GM23248 (cell line): ENCODE measurements at regions not wholly inside any gene's neighbourhood (a gene's known extent, or its start where the extent isn't known, plus 50 kb on each side); places are given as distances from the start of the nearest gene placed in this dataset.
A peak's percentile ranks its signal among the peaks of the same experiment; 100 is the strongest.

Source experiments
- DNase-seq: peaks from one replicate; pipeline ENCODE4 v3.0.0-alpha.2; 2015
- H2AFZ ChIP-seq: fragments of 200-600 bp; sonication (generic); 2 replicates; pipeline ENCODE4 v1.6.1; 2016; ENCODE audit warnings: antibody characterized with exemption
- H3F3A ChIP-seq: fragments of 200-600 bp; sonication (generic); 2 replicates; pipeline ENCODE4 v1.6.1; 2016; ENCODE audit warnings: mild to moderate bottlenecking, antibody characterized with exemption, mixed run types; ENCODE audit not compliant: insufficient read depth
- H3K27ac ChIP-seq: fragments of 200-600 bp; sonication (generic); 2 replicates; pipeline ENCODE4 v1.5.1; 2016; ENCODE audit warnings: mild to moderate bottlenecking
- H3K27me3 ChIP-seq: fragments of 200-600 bp; sonication (generic); replicated peaks from 2 replicates; pipeline ENCODE4 v1.6.1; 2016; ENCODE audit warnings: mild to moderate bottlenecking; ENCODE audit not compliant: insufficient read depth
- H3K36me3 ChIP-seq: fragments of 200-600 bp; sonication (generic); 2 replicates; pipeline ENCODE4 v1.6.1; 2016; ENCODE audit warnings: low read depth, mild to moderate bottlenecking
- H3K4me1 ChIP-seq: fragments of 200-600 bp; sonication (generic); 2 replicates; pipeline ENCODE4 v1.6.1; 2016; ENCODE audit warnings: mild to moderate bottlenecking; ENCODE audit not compliant: insufficient read depth
- H3K4me2 ChIP-seq: fragments of 200-600 bp; sonication (generic); one replicate; pipeline ENCODE4 v1.6.1; 2016; ENCODE audit warnings: mild to moderate bottlenecking; ENCODE audit not compliant: unreplicated experiment
- H3K4me3 ChIP-seq: fragments of 200-600 bp; sonication (generic); 2 replicates; pipeline ENCODE4 v1.5.1; 2016; ENCODE audit warnings: mild to moderate bottlenecking
- H3K79me2 ChIP-seq: fragments of 200-600 bp; sonication (generic); 2 replicates; pipeline ENCODE4 v1.6.1; 2016; ENCODE audit warnings: mild to moderate bottlenecking; ENCODE audit not compliant: insufficient read depth
- H3K9ac ChIP-seq: fragments of 200-600 bp; sonication (generic); 2 replicates; pipeline ENCODE4 v1.6.1; 2016; ENCODE audit warnings: mild to moderate bottlenecking
- H3K9me2 ChIP-seq: fragments of 200-600 bp; sonication (generic); 2 replicates; pipeline ENCODE4 v1.6.1; 2016; ENCODE audit warnings: mixed run types, mild to moderate bottlenecking, moderate library complexity; ENCODE audit not compliant: insufficient read depth
- H3K9me3 ChIP-seq: fragments of 200-600 bp; sonication (generic); one replicate; pipeline ENCODE4 v1.6.1; 2017; ENCODE audit warnings: low read depth
- H4K20me1 ChIP-seq: fragments of 200-600 bp; sonication (generic); 2 replicates; pipeline ENCODE4 v1.6.0; 2016; ENCODE audit not compliant: insufficient read depth
- EZH2 ChIP-seq: fragments of 200-600 bp; sonication (generic); IDR thresholded peaks from 2 replicates; pipeline ENCODE4 v1.6.1; 2018; ENCODE audit warnings: antibody characterized with exemption, mild to moderate bottlenecking; ENCODE audit not compliant: insufficient read depth, poor library complexity, severe bottlenecking
- EZH2phosphoT487 ChIP-seq: fragments of 200-600 bp; sonication (generic); IDR thresholded peaks from 2 replicates; pipeline ENCODE4 v1.6.1; 2018; ENCODE audit warnings: antibody characterized with exemption, moderate library complexity, mild to moderate bottlenecking, low read depth; ENCODE audit not compliant: insufficient read depth
- WGBS, 2 experiments: methylation state at CpG; one replicate each; pipeline ENCODE4 v1.1.6; 2015 to 2017; ENCODE audit warnings: low lambda C conversion rate in 2 of 2, low coverage in 1 of 2; ENCODE audit errors: missing lambda C conversion rate in 2 of 2; 5-methylcytosine and 5-hydroxymethylcytosine counted together
- in situ Hi-C: fragments of 300-500 bp; cut with MboI; formaldehyde crosslinking; loops from 2 replicates; pipeline ENCODE4 v1.15.0; 2020

DNA sequence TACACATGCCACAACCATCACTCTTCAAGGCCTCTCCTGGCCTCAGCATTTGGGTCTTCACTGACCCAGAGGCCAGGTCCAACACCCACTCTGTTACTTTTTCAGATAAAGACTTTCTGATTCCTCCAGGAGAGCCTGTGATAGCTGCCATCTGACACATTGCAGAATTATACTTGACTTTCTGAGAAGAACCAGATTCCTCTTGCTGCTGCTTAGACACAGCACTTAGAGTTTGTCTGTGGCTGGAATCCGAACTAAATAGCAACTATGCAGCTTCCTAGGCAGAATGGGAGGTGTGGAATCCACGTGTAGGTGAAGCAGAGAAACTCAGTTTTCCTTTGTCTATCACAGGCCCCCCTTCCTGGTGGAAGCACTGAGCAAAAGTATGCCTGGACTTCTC, 344.7 kb upstream of the SLC30A5 start:
- no peaks in the 10 kb centered on the region for H3K27me3 ChIP-seq
- in situ Hi-C loops, result no loop called here

DNA sequence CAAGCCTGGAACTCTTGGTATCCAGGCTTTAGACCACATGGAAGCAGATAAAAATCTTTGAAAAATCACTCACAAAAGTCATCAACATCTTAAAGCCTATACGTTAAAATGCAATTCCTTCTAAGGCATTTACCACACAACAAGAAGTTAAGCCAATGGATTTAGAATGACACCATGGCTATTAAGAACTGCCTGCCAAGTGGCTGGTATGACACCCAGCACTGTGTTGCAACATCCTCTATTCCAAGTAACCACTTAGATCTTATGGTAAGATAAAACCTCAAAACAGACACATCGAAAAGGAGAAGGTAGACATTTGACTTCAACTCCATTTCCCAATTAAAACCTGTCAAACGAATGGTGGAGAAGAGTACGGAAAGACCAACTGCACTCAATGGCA, 344.2 kb upstream of the SLC30A5 start:
- Histone ChIP-seq H3K9me3 (no peaks in the 10 kb centered on the region), H3K36me3 (no peaks in the 10 kb centered on the region), H3K27ac (no peak overlapping the region), H3K4me2 (no peak overlapping the region), H3K9ac (no peak overlapping the region), H3K79me2 (no peaks in the 10 kb centered on the region), H3K27me3 (no peaks in the 10 kb centered on the region), H3K9me2 (no peaks in the 10 kb centered on the region), H2AFZ (no peak overlapping the region), H4K20me1 (no peaks in the 10 kb centered on the region), H3F3A (no peaks in the 10 kb centered on the region), H3K4me1 (no peaks in the 10 kb centered on the region), H3K4me3 (no peak overlapping the region)
- in situ Hi-C loops, result no loop called here
- DNase-seq, result peak; percentile 14
- WGBS, 2 experiments, result 55 to 65% methylated on average over 4 of the region's 4 CpGs
- no peak for TF ChIP-seq EZH2
- TF ChIP-seq EZH2phosphoT487, result no peak

More for the DNA sequence above, 344.7 kb upstream of the SLC30A5 start:
- no peak for TF ChIP-seq EZH2
- TF ChIP-seq EZH2phosphoT487, result no peak
- Histone ChIP-seq H3F3A (no peaks in the 10 kb centered on the region), H3K9me3 (no peaks in the 10 kb centered on the region), H3K9me2 (no peaks in the 10 kb centered on the region), H2AFZ (no peak overlapping the region), H4K20me1 (no peaks in the 10 kb centered on the region), H3K4me3 (no peak overlapping the region), H3K27ac (no peak overlapping the region), H3K9ac (no peak overlapping the region), H3K4me2 (no peak overlapping the region), H3K4me1 (no peaks in the 10 kb centered on the region), H3K79me2 (no peaks in the 10 kb centered on the region), H3K36me3 (no peaks in the 10 kb centered on the region)
- DNase-seq, result no peak
- WGBS, 2 experiments, result 34 to 55% methylated on average over 2 of the region's 2 CpGs

DNA sequence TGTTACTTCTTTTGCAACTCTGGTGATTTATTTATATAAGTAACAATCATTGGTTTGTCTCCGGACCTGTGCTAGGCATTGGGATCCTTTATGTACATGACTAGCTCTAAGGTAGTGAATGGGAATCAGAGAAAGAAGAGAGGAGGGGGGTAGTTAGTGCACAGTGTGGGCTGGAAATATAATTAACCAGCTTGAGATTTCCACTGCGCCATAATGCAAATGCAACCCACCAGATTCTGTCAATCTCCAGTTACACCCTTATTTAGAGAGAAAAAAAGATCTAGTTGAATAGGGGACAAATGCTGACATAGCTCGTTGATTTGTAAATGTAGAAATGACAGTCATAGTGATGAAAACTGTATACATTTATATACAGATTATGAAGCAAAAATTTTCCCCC, 342.2 kb upstream of the SLC30A5 start:
- H3K36me3 ChIP-seq, result no peaks in the 10 kb centered on the region
- no peak overlapping the region for H2AFZ ChIP-seq
- TF ChIP-seq EZH2phosphoT487 (no peak), EZH2 (no peak)
- H3K4me3 ChIP-seq, result no peak overlapping the region
- no peaks in the 10 kb centered on the region for H3F3A ChIP-seq
- no peak overlapping the region for H3K27ac ChIP-seq
- peaks cover 10% of the 10 kb centered on the region for H3K27me3 ChIP-seq
- H3K9me2 ChIP-seq, result no peaks in the 10 kb centered on the region; the same call in 1 of the 2 replicates
- no peak overlapping the region for H3K4me2 ChIP-seq
- no peak for DNase-seq
- no peaks in the 10 kb centered on the region for H3K4me1 ChIP-seq
- no peaks in the 10 kb centered on the region for H3K9me3 ChIP-seq
- 71 to 74% methylated on average over 3 of the region's 3 CpGs for WGBS, 2 experiments
- no peaks in the 10 kb centered on the region for H4K20me1 ChIP-seq
- in situ Hi-C loops, result no loop called here
- H3K9ac ChIP-seq, result no peak overlapping the region
- H3K79me2 ChIP-seq, result no peaks in the 10 kb centered on the region

DNA sequence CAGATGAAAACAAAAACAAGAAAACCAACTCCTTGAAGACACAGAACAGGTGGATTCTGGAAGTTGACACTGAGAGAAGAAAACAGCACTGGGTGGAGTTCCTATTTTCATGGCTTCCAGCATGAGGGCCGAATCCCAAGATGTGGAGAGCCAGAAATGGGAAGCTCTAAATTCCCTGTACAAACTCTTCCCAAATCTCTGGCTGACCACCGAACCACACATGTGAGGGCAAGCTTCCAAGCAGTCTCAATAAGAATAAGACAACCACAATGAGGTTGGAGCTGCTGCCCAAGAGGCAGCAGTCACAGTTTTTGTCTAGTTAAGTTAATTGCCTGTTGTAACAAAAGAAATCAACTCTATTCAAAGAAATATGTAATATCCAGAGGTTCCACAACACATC, 339.3 kb upstream of the SLC30A5 start:
- Histone ChIP-seq H3F3A (no peaks in the 10 kb centered on the region), H3K4me3 (no peak overlapping the region), H2AFZ (no peak overlapping the region), H3K4me2 (no peak overlapping the region), H3K9me3 (no peaks in the 10 kb centered on the region), H3K27ac (no peak overlapping the region), H3K79me2 (no peaks in the 10 kb centered on the region), H3K9ac (no peak overlapping the region), H4K20me1 (no peaks in the 10 kb centered on the region), H3K9me2 (no peaks in the 10 kb centered on the region; the same call in 1 of the 2 replicates), H3K4me1 (no peaks in the 10 kb centered on the region), H3K36me3 (no peaks in the 10 kb centered on the region), H3K27me3 (peaks cover 10% of the 10 kb centered on the region)
- in situ Hi-C loops, result no loop called here
- no peak for DNase-seq
- 0% methylated on average over 2 of the region's 2 CpGs for WGBS, 2 experiments
- TF ChIP-seq EZH2phosphoT487, result no peak
- TF ChIP-seq EZH2, result no peak

DNA sequence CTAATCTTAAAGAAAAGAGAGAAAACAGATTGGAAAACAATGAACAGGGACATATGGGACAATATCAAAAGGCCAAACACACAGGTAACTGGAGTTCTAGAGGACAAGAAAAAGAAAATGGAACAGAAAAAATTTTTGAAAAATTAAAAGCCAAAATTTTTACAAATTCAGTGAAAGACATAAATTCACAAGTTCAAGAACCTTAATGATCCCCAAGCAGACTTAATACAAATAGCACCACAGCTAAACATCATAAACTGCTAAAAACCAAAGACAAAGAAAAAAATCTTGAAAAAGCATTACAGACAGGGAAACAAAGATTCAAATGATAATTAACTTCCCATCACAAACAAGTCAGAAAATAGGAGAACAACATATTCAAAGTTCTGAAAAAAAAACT, 338.5 kb upstream of the SLC30A5 start:
- Histone ChIP-seq H3K36me3 (no peaks in the 10 kb centered on the region), H3K27me3 (peaks cover 10% of the 10 kb centered on the region), H3F3A (no peaks in the 10 kb centered on the region), H3K79me2 (no peaks in the 10 kb centered on the region), H2AFZ (no peak overlapping the region), H3K4me2 (no peak overlapping the region), H3K4me1 (no peaks in the 10 kb centered on the region), H3K4me3 (no peak overlapping the region), H3K27ac (no peak overlapping the region), H3K9ac (no peak overlapping the region), H4K20me1 (no peaks in the 10 kb centered on the region), H3K9me2 (no peaks in the 10 kb centered on the region; the same call in 1 of the 2 replicates), H3K9me3 (no peaks in the 10 kb centered on the region)
- TF ChIP-seq EZH2 (no peak), EZH2phosphoT487 (no peak)
- no peak for DNase-seq
- in situ Hi-C loops, result no loop called here
